HepG2 (cell line): ENCODE measurements at regions not wholly inside any gene's neighbourhood (a gene's known extent, or its start where the extent isn't known, plus 50 kb on each side); places are given as distances from the start of the nearest gene placed in this dataset.

Source experiments
- ATAC-seq: fragments of 200-7000 bp; cut with Tn5 transposase; 3 replicates; pipeline ENCODE4 v1.9.1; 2020; ENCODE audit warnings: mild to moderate bottlenecking, moderate library complexity
- BruUV-seq: library from RNA; stranded (reverse); fragments of 400-500 nt; replicated peaks from 2 replicates; lab custom pipeline; 2021; lab: Mats Ljungman, UMichigan
- CTCF ChIA-PET: fragments of 300-600 bp; formaldehyde crosslinking; extraction: SDS; loops from one replicate; lab custom pipeline; 2021; ENCODE audit warnings: low total read pairs, inconsistent platforms, low intra/inter-chr PET ratio; lab: Yijun Ruan, JAX
- POLR2A ChIA-PET: fragments of 350-600 bp; sonication (Branson Sonifier 250); formaldehyde crosslinking; loops from one replicate; lab custom pipeline; 2020; ENCODE audit warnings: antibody characterized with exemption, inconsistent platforms; lab: Yijun Ruan, JAX
- DNase-seq: peaks from one replicate; pipeline ENCODE4 v3.0.0-alpha.2; 2015; ENCODE audit warnings: low spot score
- FAIRE-seq: peaks from 3 replicates; lab custom pipeline; 2011; peaks lifted over from hg19 to GRCh38; lab: Jason Lieb, UNC
- H2AFZ ChIP-seq: one replicate; pipeline ENCODE4 v1.6.1; 2011; ENCODE audit warnings: low read length, inconsistent platforms
- H3K27ac ChIP-seq: fragments of 300-600 bp; 3 replicates; pipeline ENCODE4 v1.8.0; 2011; ENCODE audit warnings: mixed run types, mild to moderate bottlenecking, mixed read lengths, low read length, inconsistent platforms; ENCODE audit not compliant: insufficient read depth; ENCODE audit errors: extremely low read length
- H3K27me3 ChIP-seq, 2 experiments: fragments of 200-600 bp in 1 of 2; 2 replicates in 1 of 2; 3 replicates in 1 of 2; pipeline versions ENCODE4 v1.6.0 to v1.8.0; 2011; ENCODE audit warnings: low read length in 2 of 2, mild to moderate bottlenecking in 2 of 2, moderate library complexity in 2 of 2, inconsistent platforms in 1 of 2; ENCODE audit not compliant: insufficient read depth in 2 of 2, control insufficient read depth in 1 of 2
- H3K36me3 ChIP-seq, 2 experiments: fragments of 200-600 bp in 1 of 2; replicated peaks in 1 of 2; 2 replicates in 1 of 2; 3 replicates in 1 of 2; pipeline versions ENCODE4 v1.5.1 to v1.8.0; 2011; ENCODE audit warnings: low read length in 2 of 2, inconsistent platforms in 1 of 2; ENCODE audit not compliant: insufficient read depth in 2 of 2, control insufficient read depth in 1 of 2
- H3K4me1 ChIP-seq: 2 replicates; pipeline ENCODE4 v1.5.1; 2012; ENCODE audit warnings: low read length, inconsistent platforms; ENCODE audit not compliant: insufficient read depth
- H3K4me2 ChIP-seq: 2 replicates; pipeline ENCODE4 v1.6.0; 2011; ENCODE audit warnings: low read depth, low read length, inconsistent platforms
- H3K4me3 ChIP-seq, 3 experiments: fragments of 200-600 bp in 1 of 3; sonication (generic), shearing (Covaris generic) in 1 of 3; replicated peaks in 1 of 3; 2 replicates each; pipeline ENCODE4 v1.5.1; 2011 to 2016; ENCODE audit warnings: low read length in 3 of 3, inconsistent platforms in 2 of 3, low read depth in 2 of 3, mild to moderate bottlenecking in 2 of 3, control low read depth in 1 of 3, mixed read lengths in 1 of 3; ENCODE audit not compliant: insufficient read depth in 1 of 3
- H3K79me2 ChIP-seq: one replicate; pipeline ENCODE4 v1.6.1; 2011; ENCODE audit warnings: low read length, inconsistent platforms; ENCODE audit not compliant: insufficient read depth
- H3K9ac ChIP-seq: 2 replicates; pipeline ENCODE4 v1.6.0; 2011; ENCODE audit warnings: mild to moderate bottlenecking, low read depth, low read length, inconsistent platforms; ENCODE audit not compliant: insufficient read depth
- H3K9me3 ChIP-seq: 2 replicates; pipeline ENCODE4 v1.5.1; 2012; ENCODE audit warnings: mild to moderate bottlenecking, low read length
- H4K20me1 ChIP-seq: 2 replicates; pipeline ENCODE4 v1.6.0; 2011; ENCODE audit warnings: inconsistent platforms, mild to moderate bottlenecking, low read length, moderate library complexity; ENCODE audit not compliant: insufficient read depth
- EP300 ChIP-seq, 3 experiments: sonication (generic) in 1 of 3; formaldehyde crosslinking in 1 of 3; IDR thresholded peaks; 2 replicates each; pipeline versions ENCODE4 v1.5.1 to v1.6.1; 2011 to 2020; ENCODE audit warnings: low read depth in 2 of 3, low read length in 2 of 3, borderline replicate concordance in 1 of 3, improper control_type of control experiment in 1 of 3, mild to moderate bottlenecking in 1 of 3, missing genetic modification reagents in 1 of 3, moderate library complexity in 1 of 3
- GATA4 ChIP-seq: sonication (generic); IDR thresholded peaks from 2 replicates; pipeline ENCODE4 v1.6.1; 2016; ENCODE audit warnings: antibody characterized with exemption, low read depth, borderline replicate concordance
- IRX3 ChIP-seq: sonication (generic); formaldehyde crosslinking; IDR thresholded peaks from 2 replicates; pipeline ENCODE4 v1.8.1; 2023; ENCODE audit warnings: mild to moderate bottlenecking, low read depth, missing genetic modification reagents, borderline replicate concordance
- NFRKB ChIP-seq: fragments of 450-650 bp; IDR thresholded peaks from 2 replicates; pipeline ENCODE4 v1.6.1; 2017
- SMAD3 ChIP-seq: sonication (generic); formaldehyde crosslinking; IDR thresholded peaks from 2 replicates; pipeline ENCODE4 v1.4.0; 2020; ENCODE audit warnings: missing genetic modification reagents
- ZNF543 ChIP-seq: sonication (generic); formaldehyde crosslinking; IDR thresholded peaks from 2 replicates; pipeline ENCODE4 v1.4.0; 2020; ENCODE audit warnings: mild to moderate bottlenecking, missing genetic modification reagents
- ZNF841 ChIP-seq: sonication (generic); formaldehyde crosslinking; IDR thresholded peaks from 2 replicates; pipeline ENCODE4 v1.8.1; 2023; ENCODE audit warnings: missing genetic modification reagents, borderline replicate concordance
- WGBS: methylation state at CpG from one replicate; pipeline ENCODE4 v1.1.6; 2017; ENCODE audit warnings: low lambda C conversion rate; 5-methylcytosine and 5-hydroxymethylcytosine counted together
- in situ Hi-C: cut with HindIII; loops from 2 replicates; pipeline ENCODE4 v1.10.0; 2017; ENCODE audit warnings: low pct_unique_long_range_greater_than_20kb; ENCODE audit not compliant: extremely low pct_ligation_motif_present
- intact Hi-C: fragments of 100-400 bp; cut with micrococcal nuclease; formaldehyde crosslinking; loops from one replicate; pipeline ENCODE4 v1.10.0; 2022; ENCODE audit not compliant: unreplicated experiment
- TF ChIP-seq, protein P1 (sequence below): sonication (generic); formaldehyde crosslinking; IDR thresholded peaks from 2 replicates; pipeline ENCODE4 v1.5.1; 2020; ENCODE audit warnings: mild to moderate bottlenecking, missing genetic modification reagents, borderline replicate concordance

GRCh38 chr6:50278663-50279062, 228.9 kb upstream of the DEFB112 start (continued):
- TF ChIP-seq IRX3, result no peak
- TF ChIP-seq GATA4, result no peak
- no peak for TF ChIP-seq ZNF543
- TF ChIP-seq NFRKB, result no peak
- no peak for TF ChIP-seq EP300 (IDR thresholded peaks at IDR 0.05; ENCODE audit: low read depth in 2 of 2, low read length in 2 of 2)
- no peak for TF ChIP-seq EP300 (CRISPR knock-in tag; IDR thresholded peaks at IDR 0.05; ENCODE audit: borderline replicate concordance)

- no peak for DNase-seq
- Histone ChIP-seq H3K79me2 (no peaks in the 10 kb centered on the region), H2AFZ (no peak overlapping the region), H3K27me3 (no peaks in the 10 kb centered on the region), H3K4me3 (no peak overlapping the region), H3K9ac (no peak overlapping the region), H3K9me3 (no peaks in the 10 kb centered on the region), H3K36me3 (no peaks in the 10 kb centered on the region), H3K4me1 (no peaks in the 10 kb centered on the region), H4K20me1 (no peaks in the 10 kb centered on the region), H3K4me2 (no peak overlapping the region), H3K27ac (no peak overlapping the region)
- intact Hi-C loops (no loop called here), in situ Hi-C loops (no loop called here)
- ATAC-seq, result no peak
- ChIA-PET CTCF (no interaction called here), POLR2A (no interaction called here)
- FAIRE-seq, result no peak
- TF ChIP-seq, protein P1, sequence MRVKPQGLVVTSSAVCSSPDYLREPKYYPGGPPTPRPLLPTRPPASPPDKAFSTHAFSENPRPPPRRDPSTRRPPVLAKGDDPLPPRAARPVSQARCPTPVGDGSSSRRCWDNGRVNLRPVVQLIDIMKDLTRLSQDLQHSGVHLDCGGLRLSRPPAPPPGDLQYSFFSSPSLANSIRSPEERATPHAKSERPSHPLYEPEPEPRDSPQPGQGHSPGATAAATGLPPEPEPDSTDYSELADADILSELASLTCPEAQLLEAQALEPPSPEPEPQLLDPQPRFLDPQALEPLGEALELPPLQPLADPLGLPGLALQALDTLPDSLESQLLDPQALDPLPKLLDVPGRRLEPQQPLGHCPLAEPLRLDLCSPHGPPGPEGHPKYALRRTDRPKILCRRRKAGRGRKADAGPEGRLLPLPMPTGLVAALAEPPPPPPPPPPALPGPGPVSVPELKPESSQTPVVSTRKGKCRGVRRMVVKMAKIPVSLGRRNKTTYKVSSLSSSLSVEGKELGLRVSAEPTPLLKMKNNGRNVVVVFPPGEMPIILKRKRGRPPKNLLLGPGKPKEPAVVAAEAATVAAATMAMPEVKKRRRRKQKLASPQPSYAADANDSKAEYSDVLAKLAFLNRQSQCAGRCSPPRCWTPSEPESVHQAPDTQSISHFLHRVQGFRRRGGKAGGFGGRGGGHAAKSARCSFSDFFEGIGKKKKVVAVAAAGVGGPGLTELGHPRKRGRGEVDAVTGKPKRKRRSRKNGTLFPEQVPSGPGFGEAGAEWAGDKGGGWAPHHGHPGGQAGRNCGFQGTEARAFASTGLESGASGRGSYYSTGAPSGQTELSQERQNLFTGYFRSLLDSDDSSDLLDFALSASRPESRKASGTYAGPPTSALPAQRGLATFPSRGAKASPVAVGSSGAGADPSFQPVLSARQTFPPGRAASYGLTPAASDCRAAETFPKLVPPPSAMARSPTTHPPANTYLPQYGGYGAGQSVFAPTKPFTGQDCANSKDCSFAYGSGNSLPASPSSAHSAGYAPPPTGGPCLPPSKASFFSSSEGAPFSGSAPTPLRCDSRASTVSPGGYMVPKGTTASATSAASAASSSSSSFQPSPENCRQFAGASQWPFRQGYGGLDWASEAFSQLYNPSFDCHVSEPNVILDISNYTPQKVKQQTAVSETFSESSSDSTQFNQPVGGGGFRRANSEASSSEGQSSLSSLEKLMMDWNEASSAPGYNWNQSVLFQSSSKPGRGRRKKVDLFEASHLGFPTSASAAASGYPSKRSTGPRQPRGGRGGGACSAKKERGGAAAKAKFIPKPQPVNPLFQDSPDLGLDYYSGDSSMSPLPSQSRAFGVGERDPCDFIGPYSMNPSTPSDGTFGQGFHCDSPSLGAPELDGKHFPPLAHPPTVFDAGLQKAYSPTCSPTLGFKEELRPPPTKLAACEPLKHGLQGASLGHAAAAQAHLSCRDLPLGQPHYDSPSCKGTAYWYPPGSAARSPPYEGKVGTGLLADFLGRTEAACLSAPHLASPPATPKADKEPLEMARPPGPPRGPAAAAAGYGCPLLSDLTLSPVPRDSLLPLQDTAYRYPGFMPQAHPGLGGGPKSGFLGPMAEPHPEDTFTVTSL (CRISPR knock-in tag), result no peak
- TF ChIP-seq SMAD3 (CRISPR knock-in tag) (no peak), ZNF841 (CRISPR knock-in tag) (no peak)
- WGBS, result 1% methylated on average over 2 of the region's 2 CpGs
- BruUV-seq, result no TSS peak
Observed at GRCh38 chr6:50285735-50286134, 236.0 kb upstream of the DEFB112 start.
